ENCODE measurements at regions not wholly inside any gene's neighbourhood (a gene's known extent, or its start where the extent isn't known, plus 50 kb on each side); places are given as distances from the start of the nearest gene placed in this dataset.

DNA sequence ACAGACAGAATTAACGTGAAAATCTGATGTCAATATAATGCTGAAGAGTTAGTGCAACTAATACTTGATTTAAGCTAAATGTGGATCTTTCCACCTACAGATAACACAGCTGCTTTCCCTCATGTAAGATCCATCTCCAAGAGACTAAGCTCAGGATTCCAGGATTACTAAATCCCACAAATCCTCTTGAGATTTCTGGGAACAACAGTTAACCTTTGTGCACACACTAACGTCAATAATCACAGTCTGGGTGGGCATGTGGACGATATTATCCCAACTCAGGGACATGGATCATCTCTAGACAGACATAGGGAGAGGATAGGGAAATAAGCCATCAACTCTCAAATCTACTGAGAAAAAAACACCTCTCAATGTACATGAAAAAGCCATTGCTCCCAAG is 432.6 kb downstream of the SATB2 start:
- DNase-seq (ENCODE audit: low read depth): no peak

DNA sequence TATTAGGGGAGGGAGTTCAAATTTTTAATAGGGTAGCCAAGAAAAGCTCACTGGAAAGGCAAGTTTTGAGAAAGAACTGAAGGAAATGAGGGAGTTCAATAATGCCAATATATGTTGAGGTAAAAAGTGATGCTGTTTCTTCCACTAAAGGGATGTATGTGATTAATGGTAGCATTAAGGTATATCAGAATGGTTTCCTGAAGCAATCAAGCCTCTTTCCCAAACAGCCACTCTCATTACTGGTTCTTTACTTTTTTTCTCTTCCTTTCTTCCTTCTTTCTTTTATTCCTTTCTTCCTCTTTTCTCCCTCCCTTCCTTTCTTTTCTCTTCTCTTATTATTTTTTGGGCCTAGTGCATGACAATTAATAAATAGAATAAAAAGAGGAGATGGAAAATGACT is 433.5 kb downstream of the SATB2 start:
- DNase-seq (ENCODE audit: low read depth): no peak

DNA sequence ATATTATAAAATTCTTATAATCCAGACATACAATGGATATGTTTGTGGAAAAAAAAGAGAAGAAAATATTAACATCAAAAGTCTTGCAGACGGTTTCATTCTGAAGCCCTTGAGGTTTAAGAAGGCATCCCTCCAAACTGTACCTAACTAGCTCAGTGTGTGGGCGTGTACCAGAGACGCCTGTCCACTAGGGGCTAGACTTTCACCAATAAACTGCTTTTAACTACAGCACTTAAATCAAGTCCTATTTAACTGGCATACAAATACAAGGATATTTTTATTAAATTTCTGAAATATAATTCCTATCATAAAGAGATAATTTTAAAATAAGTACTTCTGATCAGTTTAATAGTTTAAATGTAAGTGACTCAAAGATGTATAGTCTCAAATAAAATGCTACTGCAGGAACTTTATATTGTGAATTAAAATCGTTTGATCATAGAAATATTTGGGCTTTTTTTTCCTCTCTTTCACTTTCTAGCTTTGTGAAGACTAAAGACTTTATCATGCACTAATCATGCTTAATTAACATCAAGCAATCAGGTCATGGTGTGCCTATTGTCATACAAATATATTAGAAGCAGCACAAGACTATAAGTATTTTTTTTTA is 437.7 kb downstream of the SATB2 start:
- peak; percentile 23 for DNase-seq (ENCODE audit: low read depth)

DNA sequence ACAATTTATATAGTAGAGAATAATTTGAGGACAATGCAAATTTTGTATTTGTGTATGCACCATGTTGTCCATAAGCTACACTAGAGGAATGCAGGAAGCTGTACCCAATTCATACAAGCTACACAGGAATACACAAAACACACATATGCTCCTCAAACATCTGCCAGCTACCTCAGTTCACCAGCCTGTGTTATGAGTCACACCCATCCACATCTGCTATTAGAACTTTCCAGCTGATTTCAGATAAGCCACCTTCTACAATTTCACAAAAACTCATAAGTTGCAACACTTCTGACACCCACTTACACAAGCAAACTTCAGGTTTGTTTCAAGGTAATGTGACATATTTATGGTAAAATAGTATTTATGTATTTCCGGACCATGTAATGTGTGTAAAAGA is 438.9 kb downstream of the SATB2 start:
- no peak for DNase-seq (ENCODE audit: low read depth)

DNA sequence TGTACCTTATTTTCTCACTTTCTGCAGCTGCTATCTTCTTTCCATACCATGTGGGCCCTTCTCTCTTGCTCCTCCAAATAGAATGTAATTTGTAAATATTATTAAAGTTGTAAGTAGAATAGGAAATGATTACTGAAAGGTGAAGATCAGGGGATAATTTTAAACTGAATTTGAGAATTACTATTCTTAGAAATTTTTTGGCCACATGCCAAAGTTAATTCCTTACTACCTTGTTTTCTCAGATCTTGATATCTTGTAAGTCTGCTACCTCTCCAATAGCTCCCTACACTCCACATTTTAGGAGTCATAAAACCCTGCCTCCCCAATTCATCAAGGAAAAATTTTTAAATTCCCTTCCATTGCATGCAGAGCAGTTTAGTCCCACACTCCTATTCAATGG is 442.7 kb downstream of the SATB2 start:
- DNase-seq (ENCODE audit: low read depth): no peak

DNA sequence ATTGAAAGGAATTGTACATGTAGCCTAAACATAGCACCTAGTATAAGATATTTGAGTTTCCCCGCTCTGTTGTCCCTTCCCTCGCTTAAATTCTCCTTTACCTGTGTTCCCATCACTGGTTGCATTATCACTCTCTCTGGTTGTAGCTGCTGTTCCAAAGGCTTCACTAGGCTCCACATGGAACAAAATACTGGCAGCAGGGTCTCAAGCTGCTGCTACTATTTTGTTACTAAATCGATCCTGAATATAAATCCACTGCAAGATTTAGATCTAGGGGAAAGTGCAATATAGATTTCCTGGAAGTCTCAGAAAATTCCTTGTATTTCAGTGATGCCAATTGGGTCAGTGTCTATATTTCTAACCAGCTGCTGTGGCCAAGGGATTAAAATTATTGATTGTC is 443.5 kb downstream of the SATB2 start:
- DNase-seq (ENCODE audit: low read depth): no peak

DNA sequence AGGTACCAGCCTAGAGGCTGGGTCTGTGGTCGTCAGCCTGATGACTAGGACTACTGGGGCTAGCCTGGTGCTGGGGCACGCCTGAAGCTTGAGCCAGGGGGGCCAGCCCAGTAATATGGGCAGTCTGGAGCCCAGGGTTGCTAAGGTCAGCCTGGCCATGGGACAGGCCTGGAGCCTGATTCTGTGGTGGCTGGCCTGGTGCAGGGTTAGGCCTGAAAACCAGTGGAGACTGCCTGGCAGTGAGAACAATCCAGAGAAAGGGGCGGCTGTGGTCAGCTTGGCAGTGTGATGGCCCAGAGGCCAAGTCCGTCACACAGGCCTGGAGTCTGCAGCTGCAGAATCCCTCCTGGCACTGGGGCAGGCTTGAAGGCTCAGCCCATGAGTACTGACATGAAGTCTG is 445.8 kb downstream of the SATB2 start:
- DNase-seq (ENCODE audit: low read depth): no peak

DNA sequence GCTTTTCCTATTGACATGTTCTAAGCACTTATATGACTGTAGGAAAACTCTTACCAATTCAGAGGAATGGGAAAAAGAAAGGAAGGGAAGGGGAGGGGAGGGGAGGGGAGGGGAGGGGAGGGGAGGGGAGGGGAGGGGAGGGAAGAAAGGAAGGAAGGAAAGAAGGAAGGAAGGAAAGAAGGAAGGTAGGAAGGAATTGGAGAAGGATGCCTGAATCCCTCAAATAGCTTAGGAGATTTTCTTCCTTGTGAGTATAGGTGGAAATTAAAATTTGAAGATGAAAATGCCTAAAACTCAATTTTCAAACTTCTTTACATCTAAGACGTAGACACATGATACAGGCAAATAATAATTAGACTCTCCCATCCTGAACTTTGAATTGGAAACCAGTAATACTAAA is 463.1 kb downstream of the SATB2 start:
- DNase-seq (ENCODE audit: low read depth): no peak

DNA sequence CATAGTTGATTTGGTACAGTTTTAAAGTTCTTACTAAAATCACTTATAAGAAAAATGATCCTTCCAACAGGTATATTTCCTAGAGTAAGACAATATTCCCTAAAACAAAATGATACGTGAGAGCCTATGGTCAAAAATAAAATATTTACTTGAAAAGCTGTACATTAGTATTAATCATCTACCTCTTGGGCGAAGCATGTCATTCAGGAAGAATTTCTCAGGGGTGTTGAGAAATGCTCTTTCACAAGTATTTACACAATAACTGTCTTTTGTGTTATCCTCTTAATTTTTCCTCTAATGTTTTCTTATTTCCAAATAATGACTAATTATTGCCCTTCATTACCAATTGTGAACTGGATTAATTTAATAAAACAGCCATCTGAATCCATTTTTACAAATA is 466.3 kb downstream of the SATB2 start:
- no peak for DNase-seq (ENCODE audit: low read depth)

DNA sequence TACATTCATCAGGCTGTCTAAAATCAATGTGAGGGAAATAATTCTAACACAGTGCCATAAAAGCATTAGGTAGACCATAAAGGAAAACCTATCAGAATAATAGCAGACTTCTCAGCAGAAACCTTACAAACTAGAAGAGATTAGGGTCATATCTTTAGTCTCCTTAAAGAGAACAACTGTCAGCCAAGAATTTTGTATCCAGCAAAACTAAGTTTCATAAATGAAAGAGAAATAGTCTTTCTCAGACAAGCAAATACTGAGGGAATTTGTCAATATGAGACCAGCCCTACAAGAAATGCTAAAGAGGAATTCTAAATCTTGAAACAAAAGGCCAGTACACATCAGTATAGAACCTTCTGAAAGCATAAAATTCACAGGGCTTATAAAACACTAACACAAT is 482.0 kb downstream of the SATB2 start:
- DNase-seq (ENCODE audit: low read depth): no peak

DNA sequence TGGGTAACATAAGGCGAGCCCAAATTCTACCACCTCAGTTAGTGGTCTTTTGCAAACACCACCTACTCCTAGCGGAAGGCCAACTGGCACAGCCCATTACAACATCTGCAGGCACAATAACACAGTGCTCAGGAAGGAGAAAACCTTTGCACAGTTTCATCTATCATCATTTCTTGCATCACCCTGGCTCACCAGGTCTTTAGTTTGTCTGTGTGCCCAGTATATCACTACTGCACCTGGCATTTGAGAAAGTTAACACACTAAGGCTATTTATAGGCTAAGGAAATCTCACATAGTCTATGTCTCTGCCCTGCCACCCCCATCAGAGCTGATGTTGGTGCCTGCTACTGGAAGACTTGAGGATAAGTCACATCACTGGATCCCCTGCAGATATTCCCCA is 484.0 kb downstream of the SATB2 start:
- DNase-seq (ENCODE audit: low read depth): peak; percentile 0

DNA sequence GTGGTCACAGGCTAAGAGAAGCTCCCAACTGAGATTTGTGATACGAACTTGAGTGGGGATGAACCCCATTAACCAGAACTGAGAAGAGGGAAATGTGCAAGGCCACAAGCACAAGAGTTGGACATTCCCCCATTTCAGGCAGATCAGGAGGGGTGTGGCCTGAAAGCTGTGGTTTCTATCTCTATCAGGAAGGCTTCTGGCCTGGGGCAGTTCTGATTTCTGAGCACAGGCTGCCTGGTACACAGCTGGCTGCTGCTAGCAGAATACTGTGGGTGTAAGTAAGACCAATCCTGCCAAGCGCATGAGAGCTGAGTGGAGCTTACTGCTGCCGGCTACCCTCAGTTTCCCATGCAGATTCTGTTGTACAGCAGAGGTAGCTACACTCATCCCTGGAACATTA is 484.6 kb downstream of the SATB2 start:
- DNase-seq (ENCODE audit: low read depth): no peak

DNA sequence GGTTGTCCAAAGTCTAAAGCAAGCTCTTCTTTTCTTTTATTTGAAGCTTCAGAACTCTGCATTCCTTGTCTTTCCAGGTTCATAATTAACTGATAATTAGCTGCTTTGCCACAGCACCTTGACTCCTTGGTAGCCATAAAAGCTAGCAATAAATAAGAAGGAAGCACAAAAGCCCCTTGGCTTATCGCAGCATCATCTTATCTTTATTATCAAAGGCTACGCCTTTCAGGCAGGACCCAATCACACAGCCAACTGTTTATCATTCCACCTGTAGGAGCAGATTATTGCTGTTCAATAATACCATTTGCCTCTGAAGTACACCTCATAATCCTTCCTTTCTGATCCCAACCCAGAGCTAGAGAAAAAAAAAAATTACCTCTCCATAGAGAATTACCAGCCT is 489.2 kb downstream of the SATB2 start:
- no peak for DNase-seq (ENCODE audit: low read depth)

DNA sequence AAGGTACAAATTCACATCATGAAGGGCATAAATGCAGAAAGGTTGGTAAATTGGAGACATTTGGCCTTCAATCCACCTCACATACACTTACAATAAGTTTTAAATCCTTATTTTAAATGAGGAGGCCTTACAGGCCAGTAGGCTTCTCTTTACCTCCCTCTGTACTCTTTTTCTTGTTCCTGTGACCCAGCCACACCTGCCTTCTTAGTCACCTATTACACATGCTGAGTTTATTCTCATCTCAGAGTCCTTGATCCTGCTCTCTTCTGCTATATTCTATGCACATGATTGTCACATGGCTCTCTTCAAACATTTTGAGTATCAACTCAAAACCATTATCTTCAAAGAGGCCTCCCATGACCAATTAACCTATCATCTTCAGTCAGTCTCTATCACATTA is 491.5 kb downstream of the SATB2 start:
- DNase-seq (ENCODE audit: low read depth): no peak

DNA sequence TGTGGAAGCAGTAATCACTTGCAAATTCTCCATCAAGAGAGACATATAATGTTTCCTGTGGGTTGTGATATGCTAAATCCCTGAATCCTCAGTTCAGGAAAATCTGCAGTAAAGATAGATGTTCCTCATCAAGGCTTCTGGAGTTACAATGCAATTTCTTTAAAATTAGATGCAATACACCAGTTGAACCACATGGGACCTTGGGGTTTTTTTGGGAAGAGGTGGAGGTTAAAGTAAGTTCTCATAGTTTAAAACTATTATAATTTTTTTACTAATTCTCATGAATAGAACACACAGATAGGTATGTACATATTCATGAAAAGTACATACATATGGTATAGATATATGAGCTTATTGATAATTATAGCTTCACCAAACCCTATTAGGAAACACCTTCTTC is 496.2 kb downstream of the SATB2 start:
- no peak for DNase-seq (ENCODE audit: low read depth)

DNA sequence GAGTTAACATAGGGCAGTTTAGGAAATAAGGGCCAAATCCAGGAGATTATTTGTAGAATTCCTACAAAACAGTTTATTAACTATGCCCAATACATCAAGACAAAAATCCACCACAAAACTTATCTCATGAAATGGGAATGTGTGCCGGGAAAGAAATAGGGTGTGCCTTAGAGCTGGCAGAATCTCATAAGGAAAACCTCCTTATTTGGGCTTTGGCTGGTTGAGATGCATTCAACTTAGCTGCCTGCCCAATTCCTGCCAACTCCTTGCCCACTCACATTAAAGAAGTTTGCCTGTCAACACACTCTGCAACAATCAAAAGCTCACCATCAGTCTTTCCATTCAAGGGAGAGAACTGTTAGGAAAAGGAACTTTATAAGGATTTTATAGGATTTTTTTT is 500.6 kb downstream of the SATB2 start:
- DNase-seq (ENCODE audit: low read depth): no peak

DNA sequence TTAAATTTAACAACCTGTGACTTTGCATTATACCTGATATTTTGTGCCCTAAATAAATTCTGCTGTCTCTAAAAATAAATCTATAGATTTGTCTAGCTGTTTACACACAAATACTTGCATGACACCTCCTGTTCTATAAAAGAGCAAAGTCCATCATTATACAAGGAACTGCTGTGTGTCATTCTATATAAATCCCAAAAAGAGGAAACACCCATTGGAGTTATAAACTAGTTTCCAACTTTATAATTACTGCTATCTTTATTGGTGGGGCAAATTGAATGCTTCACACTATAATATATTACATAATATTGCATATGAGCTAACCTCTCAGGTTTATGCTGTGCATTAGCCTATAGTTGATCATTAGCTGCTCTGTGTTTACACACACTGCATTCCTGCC is 504.4 kb downstream of the SATB2 start:
- DNase-seq (ENCODE audit: low read depth): no peak

DNA sequence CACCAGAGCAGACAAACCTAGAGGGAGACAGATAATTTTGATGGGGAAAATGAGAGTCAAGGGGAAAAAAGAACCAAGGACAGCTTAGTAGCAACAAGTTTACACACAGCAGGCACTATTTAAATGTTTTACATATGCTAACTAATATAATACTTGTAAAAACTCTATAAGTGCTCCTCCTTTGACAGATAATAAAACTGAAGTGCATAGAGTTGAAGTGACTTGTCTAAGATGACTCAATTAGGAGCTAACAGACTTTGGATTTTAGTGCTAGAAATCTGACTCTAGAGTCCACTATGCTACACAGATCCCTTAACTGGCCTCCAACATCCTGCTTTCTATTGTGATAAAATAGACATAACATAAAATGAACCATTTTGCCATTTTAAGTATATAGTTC is 506.9 kb downstream of the SATB2 start:
- DNase-seq (ENCODE audit: low read depth): no peak

DNA sequence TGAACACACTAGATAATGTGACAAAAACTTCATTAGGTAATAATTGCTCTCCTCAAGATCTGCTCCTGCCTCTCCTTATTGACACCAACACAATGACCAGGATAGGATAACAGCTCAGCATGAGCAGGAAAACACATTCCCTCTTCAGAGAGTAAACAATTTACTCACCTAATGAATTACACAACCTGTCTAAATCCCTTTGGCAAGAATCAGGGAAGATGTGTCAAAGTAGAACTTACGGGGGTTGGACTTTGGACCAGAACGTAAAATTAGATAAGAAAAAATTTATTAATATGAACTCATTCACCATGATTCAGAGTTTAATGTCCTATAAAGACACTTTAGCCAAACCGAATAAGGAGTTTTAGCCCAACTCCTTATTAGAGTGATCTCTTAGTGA is 512.2 kb downstream of the SATB2 start:
- no peak for DNase-seq (ENCODE audit: low read depth)

DNA sequence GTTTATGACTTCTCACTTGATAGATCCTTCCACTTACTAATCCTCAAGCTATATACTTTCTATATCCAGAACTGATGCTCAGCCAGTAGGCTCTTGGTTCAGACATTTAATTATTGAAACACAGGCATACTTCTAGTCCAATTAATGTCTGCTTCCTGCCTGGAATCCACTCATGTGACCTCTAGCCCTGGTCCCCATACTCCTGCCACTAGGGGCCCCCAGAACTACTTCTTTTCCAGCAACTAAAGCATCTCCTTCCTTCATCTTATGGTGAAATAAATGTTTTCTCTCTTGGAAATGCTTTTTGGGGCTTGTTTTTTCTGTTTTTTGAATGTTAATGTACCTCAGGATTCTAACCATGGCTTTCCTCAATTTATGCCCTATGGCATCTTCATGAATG is 527.6 kb downstream of the SATB2 start:
- DNase-seq (ENCODE audit: low read depth): no peak

DNA sequence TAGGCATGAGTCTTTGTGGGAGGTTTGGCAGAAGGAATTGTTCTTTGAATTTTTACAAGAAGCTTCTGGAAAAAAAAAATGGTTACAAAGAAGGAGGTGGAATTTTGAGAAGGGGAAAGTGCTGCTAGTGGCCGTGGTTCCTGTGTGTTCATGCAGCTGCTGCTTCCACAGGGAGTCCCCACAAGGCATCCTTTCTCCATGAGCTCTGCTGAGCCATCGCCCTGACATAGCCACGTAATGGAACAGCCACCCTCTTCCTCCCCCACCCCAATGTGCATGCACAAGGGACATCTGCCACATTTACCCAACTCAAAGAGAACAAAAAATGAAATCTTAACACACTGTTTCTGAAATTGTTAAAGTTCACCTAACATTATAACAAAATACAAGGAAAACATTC is 529.7 kb downstream of the SATB2 start:
- DNase-seq (ENCODE audit: low read depth): no peak

DNA sequence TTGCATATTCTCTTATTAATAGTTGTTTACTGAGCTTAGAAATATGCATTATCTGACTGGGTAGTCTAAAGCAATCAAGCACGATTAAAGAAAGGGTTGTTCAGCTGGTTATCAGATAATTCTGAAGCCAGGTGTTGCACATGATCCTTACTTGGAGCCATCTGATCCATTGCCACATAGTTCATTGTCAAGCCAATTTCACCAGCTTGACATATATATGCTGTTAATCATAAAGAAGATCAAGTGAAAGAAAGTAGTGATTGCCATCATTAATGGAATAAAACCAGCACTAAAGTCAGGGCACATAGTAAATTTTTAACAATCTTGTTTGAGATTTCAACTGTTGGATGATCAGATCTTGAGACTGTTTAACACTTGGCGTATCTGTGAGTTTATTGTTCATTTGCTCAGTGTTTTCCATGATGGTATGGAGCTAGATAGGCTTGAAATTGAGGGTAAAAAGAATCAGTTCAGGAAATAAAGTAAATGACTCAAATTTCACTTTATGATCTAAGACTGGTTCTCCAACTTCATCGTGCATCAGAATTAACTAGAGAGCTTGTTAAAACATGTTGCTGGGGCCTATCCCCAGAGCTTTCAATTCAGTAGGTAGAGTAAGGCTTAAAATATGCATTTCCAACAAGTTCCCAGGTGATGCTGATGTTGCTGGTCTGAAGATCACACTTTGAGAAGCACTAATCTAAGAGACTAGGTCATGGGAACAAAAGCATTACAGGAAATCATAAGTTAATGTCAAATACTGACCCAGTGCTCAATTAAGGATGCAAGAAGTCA is 539.6 kb downstream of the SATB2 start:
- DNase-seq (ENCODE audit: low read depth): no peak

DNA sequence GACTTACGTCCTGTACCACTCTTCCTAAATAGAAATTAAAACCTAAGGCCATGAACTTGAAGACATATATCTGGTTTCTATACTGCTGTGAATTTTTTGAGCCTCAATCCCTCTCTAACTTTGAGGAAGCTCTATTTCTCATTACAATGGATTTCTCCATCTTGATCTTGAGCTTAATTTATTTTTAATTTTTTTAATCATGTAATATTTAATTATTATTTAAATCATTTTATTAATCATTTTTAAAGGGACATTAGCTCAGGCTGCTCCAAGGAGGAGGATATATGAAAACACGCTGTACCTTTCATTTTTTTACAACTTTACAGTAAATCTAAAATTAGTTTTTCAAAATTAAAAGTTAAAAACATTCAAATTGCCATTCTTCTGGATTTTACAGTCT is 540.5 kb downstream of the SATB2 start:
- no peak for DNase-seq (ENCODE audit: low read depth)

DNA sequence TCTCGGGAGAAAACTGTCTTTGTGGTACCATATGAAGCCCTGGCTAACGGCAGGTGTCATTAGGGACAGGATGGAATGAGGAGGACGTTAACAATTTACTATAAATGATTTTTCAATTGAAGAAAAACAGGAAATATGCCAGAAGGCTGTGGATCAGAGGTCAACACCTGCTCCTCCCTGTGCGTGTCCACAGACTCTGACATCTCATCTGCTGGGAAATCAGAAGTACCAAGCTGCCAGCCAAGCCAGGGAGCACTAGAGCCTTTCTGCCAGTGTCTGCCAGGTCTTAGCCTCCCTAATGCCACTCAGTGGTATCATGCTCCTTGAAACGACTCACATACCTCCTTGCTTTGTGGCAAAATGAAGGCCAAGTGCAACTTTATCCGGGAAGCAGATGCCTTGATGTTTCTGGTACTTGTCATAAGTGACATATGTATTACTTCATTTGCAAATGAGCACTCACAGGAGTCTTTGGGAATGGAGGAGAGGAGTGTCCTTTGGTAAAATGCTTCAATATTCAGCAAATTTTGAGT is 541.1 kb downstream of the SATB2 start:
- no peak for DNase-seq (ENCODE audit: low read depth)
